AG04450 (cell line): ENCODE measurements at regions not wholly inside any gene's neighbourhood (a gene's known extent, or its start where the extent isn't known, plus 50 kb on each side); places are given as distances from the start of the nearest gene placed in this dataset.

Source experiments
- CTCF ChIA-PET: fragments of 300-600, 350-600 bp; formaldehyde crosslinking; extraction: SDS; loops from one replicate; lab custom pipeline; 2022; ENCODE audit warnings: antibody characterized with exemption, inconsistent platforms; lab: Charles Lee
- POLR2A ChIA-PET: fragments of 350-600 bp; formaldehyde crosslinking; extraction: SDS; loops from one replicate; lab custom pipeline; 2021; ENCODE audit warnings: antibody characterized with exemption, inconsistent platforms; lab: Yijun Ruan, JAX
- DNase-seq: peaks from one replicate; pipeline ENCODE4 v3.0.0-alpha.2; 2011; ENCODE audit warnings: low read depth, low spot score
- H3K27ac ChIP-seq: one replicate; pipeline ENCODE4 v1.5.1; 2012; ENCODE audit warnings: low read depth, low read length, control low read depth
- H3K27me3 ChIP-seq: one replicate; pipeline ENCODE4 v1.6.0; 2012; ENCODE audit warnings: low read length; ENCODE audit not compliant: control insufficient read depth, insufficient read depth
- H3K4me3 ChIP-seq: 2 replicates; pipeline ENCODE4 v1.5.1; 2011; ENCODE audit warnings: mild to moderate bottlenecking, low read depth, low read length, control low read depth
- H3K9me3 ChIP-seq: 2 replicates; pipeline ENCODE4 v1.5.1; 2012; ENCODE audit warnings: low read length; ENCODE audit not compliant: control insufficient read depth, insufficient read depth
- CTCF ChIP-seq: IDR thresholded peaks from 2 replicates; pipeline ENCODE4 v1.5.1; 2011; ENCODE audit warnings: low read depth, low read length, control low read depth, inconsistent platforms

GRCh38 chr5:4628645-4629385, 511.3 kb upstream of the ADAMTS16 start:
- no peak overlapping the region for H3K27ac ChIP-seq
- ChIA-PET POLR2A (no interaction called here), CTCF (no interaction called here)
- H3K4me3 ChIP-seq, result no peak overlapping the region
- DNase-seq, result no peak
- H3K9me3 ChIP-seq, result peaks cover 41% of the 10 kb centered on the region
- TF ChIP-seq CTCF, result no peak
- H3K27me3 ChIP-seq, result no peaks in the 10 kb centered on the region

GRCh38 chr5:4630031-4630430, 510.1 kb upstream of the ADAMTS16 start:
- POLR2A ChIA-PET, result no interaction called here
- no peaks in the 10 kb centered on the region for H3K27me3 ChIP-seq
- no peak overlapping the region for H3K27ac ChIP-seq
- DNase-seq, result no peak
- CTCF ChIA-PET, result no interaction called here
- no peak overlapping the region for H3K4me3 ChIP-seq
- TF ChIP-seq CTCF, result no peak
- H3K9me3 ChIP-seq, result peaks cover 41% of the 10 kb centered on the region

GRCh38 chr5:4634342-4634741, 505.8 kb upstream of the ADAMTS16 start:
- no peak for DNase-seq
- Histone ChIP-seq H3K9me3 (peaks cover 32% of the 10 kb centered on the region), H3K27ac (no peak overlapping the region), H3K27me3 (no peaks in the 10 kb centered on the region), H3K4me3 (no peak overlapping the region)
- ChIA-PET POLR2A (no interaction called here), CTCF (no interaction called here)
- TF ChIP-seq CTCF, result no peak

GRCh38 chr5:4636378-4636777, 503.8 kb upstream of the ADAMTS16 start:
- no peaks in the 10 kb centered on the region for H3K27me3 ChIP-seq
- H3K4me3 ChIP-seq, result no peak overlapping the region
- H3K27ac ChIP-seq, result no peak overlapping the region
- peaks cover 21% of the 10 kb centered on the region for H3K9me3 ChIP-seq
- ChIA-PET POLR2A (no interaction called here), CTCF (no interaction called here)
- TF ChIP-seq CTCF, result no peak
- DNase-seq, result no peak

GRCh38 chr5:4639946-4640345, 500.2 kb upstream of the ADAMTS16 start:
- DNase-seq, result no peak
- no peak overlapping the region for H3K27ac ChIP-seq
- no peak for TF ChIP-seq CTCF
- ChIA-PET POLR2A (no interaction called here), CTCF (no interaction called here)
- no peaks in the 10 kb centered on the region for H3K27me3 ChIP-seq
- no peak overlapping the region for H3K4me3 ChIP-seq
- H3K9me3 ChIP-seq, result peaks cover 32% of the 10 kb centered on the region
